Endothelial cell of umbilical vein (primary cell): ENCODE measurements at regions not wholly inside any gene's neighbourhood (a gene's known extent, or its start where the extent isn't known, plus 50 kb on each side); places are given as distances from the start of the nearest gene placed in this dataset.

Experiments
- BruUV-seq: library from RNA; stranded (reverse); fragments of 400-500 nt; replicated peaks from 2 replicates; lab custom pipeline; 2021; lab: Mats Ljungman, UMichigan
- CTCF ChIA-PET: fragments of 300-600, 350-600 bp; sonication (Branson Sonifier 250); formaldehyde crosslinking; loops from one replicate; lab custom pipeline; 2021; ENCODE audit warnings: antibody characterized with exemption, inconsistent platforms; lab: Charles Lee
- POLR2A ChIA-PET: fragments of 300-600, 350-600 bp; sonication (Branson Sonifier 250); formaldehyde crosslinking; loops from one replicate; lab custom pipeline; 2021; ENCODE audit warnings: antibody characterized with exemption, inconsistent platforms; lab: Charles Lee
- DNase-seq: peaks from one replicate; pipeline ENCODE4 v3.0.0-alpha.2; 2011; ENCODE audit warnings: low read depth, low spot score
- FAIRE-seq: peaks from 2 replicates; lab custom pipeline; 2011; peaks lifted over from hg19 to GRCh38; lab: Jason Lieb, UNC
- H2AFZ ChIP-seq: 2 replicates; pipeline ENCODE4 v1.6.0; 2012; ENCODE audit warnings: low read depth, low read length, control low read depth, inconsistent platforms
- H3K27ac ChIP-seq: 2 replicates; pipeline ENCODE4 v1.5.1; 2011; ENCODE audit warnings: low read depth, mild to moderate bottlenecking, control low read depth, low read length, moderate library complexity; ENCODE audit not compliant: insufficient read depth
- H3K27me3 ChIP-seq, 2 experiments: 2 replicates each; pipeline versions ENCODE4 v1.6.0 to v1.6.1; 2011; ENCODE audit warnings: low read length in 2 of 2, mixed read lengths in 1 of 2; ENCODE audit not compliant: control insufficient read depth in 2 of 2, insufficient read depth in 2 of 2
- H3K36me3 ChIP-seq, 2 experiments: 2 replicates in 1 of 2; 3 replicates in 1 of 2; pipeline ENCODE4 v1.5.1; 2011; ENCODE audit warnings: low read length in 2 of 2, mild to moderate bottlenecking in 1 of 2, moderate library complexity in 1 of 2; ENCODE audit not compliant: control insufficient read depth in 2 of 2, insufficient read depth in 2 of 2; ENCODE audit errors: extremely low read depth in 1 of 2
- H3K4me1 ChIP-seq: 3 replicates; pipeline ENCODE4 v1.5.1; 2011; ENCODE audit warnings: mild to moderate bottlenecking, low read length; ENCODE audit not compliant: control insufficient read depth, insufficient read depth; ENCODE audit errors: extremely low read depth
- H3K4me2 ChIP-seq: 2 replicates; pipeline ENCODE4 v1.6.1; 2011; ENCODE audit warnings: low read length, control low read depth, mixed read lengths; ENCODE audit not compliant: insufficient read depth
- H3K4me3 ChIP-seq, 3 experiments: fragments of 200-600 bp in 1 of 3; sonication (generic), shearing (Covaris generic) in 1 of 3; replicated peaks in 1 of 3; 2 replicates each; pipeline ENCODE4 v1.5.1; 2011 to 2016; ENCODE audit warnings: control low read depth in 3 of 3, low read length in 3 of 3, mild to moderate bottlenecking in 2 of 3, inconsistent platforms in 1 of 3, low read depth in 1 of 3, moderate library complexity in 1 of 3; ENCODE audit not compliant: insufficient read depth in 1 of 3
- H3K79me2 ChIP-seq: 2 replicates; pipeline ENCODE4 v1.6.0; 2012; ENCODE audit warnings: low read length, inconsistent platforms; ENCODE audit not compliant: control insufficient read depth, insufficient read depth
- H3K9ac ChIP-seq: replicated peaks from 2 replicates; pipeline ENCODE3; 2011; ENCODE audit warnings: low read length, control low read depth; ENCODE audit not compliant: insufficient read depth; ENCODE audit errors: extremely low read depth
- H3K9me1 ChIP-seq: replicated peaks from 3 replicates; pipeline ENCODE4 v1.6.0; 2011; ENCODE audit warnings: mild to moderate bottlenecking, low read length; ENCODE audit not compliant: control insufficient read depth, insufficient read depth; ENCODE audit errors: extremely low read depth
- H3K9me3 ChIP-seq: replicated peaks from 2 replicates; pipeline ENCODE4 v1.5.1; 2012; ENCODE audit warnings: low read length, inconsistent platforms; ENCODE audit not compliant: control insufficient read depth, insufficient read depth
- H4K20me1 ChIP-seq: replicated peaks from 2 replicates; pipeline ENCODE3; 2011; ENCODE audit warnings: mild to moderate bottlenecking, low read length; ENCODE audit not compliant: control insufficient read depth, insufficient read depth; ENCODE audit errors: extremely low read depth
- EZH2 ChIP-seq: IDR thresholded peaks from 2 replicates; pipeline ENCODE4 v1.6.1; 2012; ENCODE audit warnings: borderline replicate concordance, low read depth, mild to moderate bottlenecking, moderate library complexity, low read length, inconsistent platforms; ENCODE audit not compliant: severe bottlenecking
- FOS ChIP-seq: IDR thresholded peaks from 2 replicates; pipeline ENCODE4 v1.6.1; 2011; ENCODE audit warnings: mild to moderate bottlenecking, low read length, moderate library complexity, borderline replicate concordance; ENCODE audit not compliant: insufficient read depth
- GATA2 ChIP-seq: IDR thresholded peaks from 2 replicates; pipeline ENCODE4 v1.7.0; 2011; ENCODE audit warnings: low read depth, mild to moderate bottlenecking, moderate library complexity, mixed read lengths, low read length; ENCODE audit not compliant: insufficient read length, insufficient read depth
- JUN ChIP-seq: IDR thresholded peaks from 2 replicates; pipeline ENCODE4 v1.6.1; 2011; ENCODE audit warnings: borderline replicate concordance, low read depth; ENCODE audit not compliant: insufficient read length, insufficient read depth
- MYC ChIP-seq: IDR thresholded peaks from one replicate; pipeline ENCODE4 v1.6.1; 2011; ENCODE audit warnings: mild to moderate bottlenecking, low read depth, low read length
- POLR2A ChIP-seq: IDR thresholded peaks from 2 replicates; pipeline ENCODE4 v1.6.1; 2012; ENCODE audit warnings: low read depth, mild to moderate bottlenecking, control low read depth, low read length
- POLR2AphosphoS5 ChIP-seq: IDR thresholded peaks from 2 replicates; pipeline ENCODE4 v1.6.1; 2012; ENCODE audit warnings: low read depth, mild to moderate bottlenecking, control low read depth, low read length, moderate library complexity; ENCODE audit not compliant: insufficient read depth
- dilution Hi-C: fragments of 300-500 bp; cut with MboI; formaldehyde crosslinking; loops from one replicate; pipeline ENCODE4 v1.15.0; 2019; ENCODE audit warnings: low sequenced_read_pairs; ENCODE audit not compliant: extremely low pct_ligation_motif_present
- intact Hi-C: fragments of 100-400 bp; cut with micrococcal nuclease; formaldehyde crosslinking; loops from one replicate; pipeline ENCODE4 v1.10.0; 2022
- TF ChIP-seq, protein P1 (sequence below), 2 donors: IDR thresholded peaks; 1 replicate in 1 of 2; 2 replicates in 1 of 2; pipeline ENCODE4 v1.5.1; 2011; ENCODE audit warnings: low read length in 2 of 2, mild to moderate bottlenecking in 2 of 2, moderate library complexity in 2 of 2, control low read depth in 1 of 2, inconsistent platforms in 1 of 2, low read depth in 1 of 2; ENCODE audit not compliant: insufficient read depth in 1 of 2; ENCODE audit errors: extremely low read depth in 1 of 2
- TF ChIP-seq, protein P2 (sequence below): IDR thresholded peaks from 2 replicates; pipeline ENCODE4 v1.6.1; 2011; ENCODE audit not compliant: insufficient read depth, insufficient read length

DNA sequence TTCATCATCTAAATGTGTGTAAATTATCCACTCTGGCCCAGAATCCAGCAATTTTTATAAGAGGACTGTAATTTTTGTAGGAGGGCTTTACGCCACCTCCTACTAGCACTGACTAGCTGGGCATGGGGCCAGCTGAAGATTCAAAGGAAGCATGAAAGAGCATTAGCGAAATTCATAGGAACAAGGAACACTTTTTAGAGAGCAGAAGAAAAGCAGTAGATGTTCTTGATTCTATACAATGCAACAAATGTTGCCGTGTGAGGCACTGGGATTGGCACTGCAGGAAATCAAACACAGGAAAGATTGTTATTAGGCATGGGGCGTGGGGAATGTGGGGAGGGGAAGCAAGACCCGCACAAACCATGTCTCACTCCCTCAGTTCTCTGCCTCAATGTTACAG is 58.4 kb upstream of the PARP1 start:
- no peaks in the 10 kb centered on the region for H3K9me3 ChIP-seq
- dilution Hi-C loops (no loop called here), intact Hi-C loops (no loop called here)
- TF ChIP-seq, protein P1, sequence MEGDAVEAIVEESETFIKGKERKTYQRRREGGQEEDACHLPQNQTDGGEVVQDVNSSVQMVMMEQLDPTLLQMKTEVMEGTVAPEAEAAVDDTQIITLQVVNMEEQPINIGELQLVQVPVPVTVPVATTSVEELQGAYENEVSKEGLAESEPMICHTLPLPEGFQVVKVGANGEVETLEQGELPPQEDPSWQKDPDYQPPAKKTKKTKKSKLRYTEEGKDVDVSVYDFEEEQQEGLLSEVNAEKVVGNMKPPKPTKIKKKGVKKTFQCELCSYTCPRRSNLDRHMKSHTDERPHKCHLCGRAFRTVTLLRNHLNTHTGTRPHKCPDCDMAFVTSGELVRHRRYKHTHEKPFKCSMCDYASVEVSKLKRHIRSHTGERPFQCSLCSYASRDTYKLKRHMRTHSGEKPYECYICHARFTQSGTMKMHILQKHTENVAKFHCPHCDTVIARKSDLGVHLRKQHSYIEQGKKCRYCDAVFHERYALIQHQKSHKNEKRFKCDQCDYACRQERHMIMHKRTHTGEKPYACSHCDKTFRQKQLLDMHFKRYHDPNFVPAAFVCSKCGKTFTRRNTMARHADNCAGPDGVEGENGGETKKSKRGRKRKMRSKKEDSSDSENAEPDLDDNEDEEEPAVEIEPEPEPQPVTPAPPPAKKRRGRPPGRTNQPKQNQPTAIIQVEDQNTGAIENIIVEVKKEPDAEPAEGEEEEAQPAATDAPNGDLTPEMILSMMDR (IDR thresholded peaks at IDR 0.05; ENCODE audit: extremely low read depth in 1 of 2, insufficient read depth in 1 of 2, low read depth in 1 of 2, low read length in 2 of 2): no peak
- no peak for TF ChIP-seq EZH2
- TF ChIP-seq MYC: no peak
- no peak overlapping the region for H3K9ac ChIP-seq
- no peaks in the 10 kb centered on the region for H3K9me1 ChIP-seq
- CTCF ChIA-PET: no interaction called here
- no peak overlapping the region for H3K4me3 ChIP-seq
- FAIRE-seq (no peak), DNase-seq (no peak)
- no peaks in the 10 kb centered on the region for H3K36me3 ChIP-seq
- no peaks in the 10 kb centered on the region for H3K79me2 ChIP-seq
- POLR2A ChIA-PET: no interaction called here
- no peaks in the 10 kb centered on the region for H3K27me3 ChIP-seq
- BruUV-seq: no TSS peak
- no peak overlapping the region for H2AFZ ChIP-seq
- no peak overlapping the region for H3K27ac ChIP-seq
- no peaks in the 10 kb centered on the region for H3K4me1 ChIP-seq
- no peak overlapping the region for H3K4me2 ChIP-seq
- no peaks in the 10 kb centered on the region for H4K20me1 ChIP-seq

GRCh38 chr1:226467443-226467842 is 59.5 kb upstream of the PARP1 start:
- Histone ChIP-seq H3K79me2 (no peaks in the 10 kb centered on the region), H3K9me1 (no peaks in the 10 kb centered on the region), H3K9ac (no peak overlapping the region), H4K20me1 (no peaks in the 10 kb centered on the region), H3K4me3 (no peak overlapping the region), H2AFZ (no peak overlapping the region), H3K4me2 (no peak overlapping the region), H3K4me1 (no peaks in the 10 kb centered on the region), H3K27me3 (no peaks in the 10 kb centered on the region), H3K36me3 (no peaks in the 10 kb centered on the region), H3K27ac (no peak overlapping the region), H3K9me3 (no peaks in the 10 kb centered on the region)
- intact Hi-C loops (no loop called here), dilution Hi-C loops (no loop called here)
- BruUV-seq: no TSS peak
- CTCF ChIA-PET: no interaction called here
- no peak for DNase-seq
- no peak for FAIRE-seq
- POLR2A ChIA-PET: no interaction called here
- TF ChIP-seq EZH2 (no peak), POLR2A (no peak), JUN (no peak), POLR2AphosphoS5 (no peak), GATA2 (no peak), MYC (no peak), FOS (no peak)
- TF ChIP-seq, protein P1 (IDR thresholded peaks at IDR 0.05; ENCODE audit: extremely low read depth in 1 of 2, insufficient read depth in 1 of 2, low read depth in 1 of 2, low read length in 2 of 2): no peak
- TF ChIP-seq, protein P2, sequence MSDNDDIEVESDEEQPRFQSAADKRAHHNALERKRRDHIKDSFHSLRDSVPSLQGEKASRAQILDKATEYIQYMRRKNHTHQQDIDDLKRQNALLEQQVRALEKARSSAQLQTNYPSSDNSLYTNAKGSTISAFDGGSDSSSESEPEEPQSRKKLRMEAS: no peak
